Activated CD4-positive, alpha-beta T cell treated with anti-CD3 and anti-CD28 coated beads, Interleukin-2, Interleukin-4, amounts not matched to agents 100 ng/mL and 50 ng/mL, durations not matched to agents 16 hours and 8 hours (primary cell): ENCODE measurements at regions not wholly inside any gene's neighbourhood (a gene's known extent, or its start where the extent isn't known, plus 50 kb on each side); places are given as distances from the start of the nearest gene placed in this dataset.
"Not testable (repeated sequence)": the region's sequence is repeated elsewhere in the genome, so short reads cannot be mapped to it uniquely, and the experiment has no call there.

Source experiments
- DNase-seq: peaks from one replicate; pipeline ENCODE4 v3.0.0-alpha.2; 2020; ENCODE audit warnings: low spot score

DNA sequence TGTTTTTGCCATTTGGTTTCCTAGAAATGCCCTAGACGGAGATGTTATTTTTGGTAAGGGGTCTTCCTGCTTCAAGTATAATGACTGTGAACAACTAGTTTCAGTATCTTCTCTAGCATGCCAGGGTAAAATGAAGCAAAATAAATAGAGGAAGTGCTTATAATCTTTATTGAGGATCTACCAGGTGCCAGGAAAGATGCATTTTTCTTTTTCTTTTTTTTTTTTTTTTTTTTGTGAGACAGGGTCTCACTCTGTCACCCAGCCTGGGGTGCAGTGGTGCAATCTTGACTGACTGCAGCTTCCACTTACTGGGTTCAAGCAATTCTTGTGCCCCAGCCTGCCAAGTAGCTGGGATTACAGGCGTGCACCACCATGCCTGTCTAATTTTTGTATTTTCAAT lies 146.6 kb upstream of the GRK3 start:
- DNase-seq: not testable (repeated sequence)

DNA sequence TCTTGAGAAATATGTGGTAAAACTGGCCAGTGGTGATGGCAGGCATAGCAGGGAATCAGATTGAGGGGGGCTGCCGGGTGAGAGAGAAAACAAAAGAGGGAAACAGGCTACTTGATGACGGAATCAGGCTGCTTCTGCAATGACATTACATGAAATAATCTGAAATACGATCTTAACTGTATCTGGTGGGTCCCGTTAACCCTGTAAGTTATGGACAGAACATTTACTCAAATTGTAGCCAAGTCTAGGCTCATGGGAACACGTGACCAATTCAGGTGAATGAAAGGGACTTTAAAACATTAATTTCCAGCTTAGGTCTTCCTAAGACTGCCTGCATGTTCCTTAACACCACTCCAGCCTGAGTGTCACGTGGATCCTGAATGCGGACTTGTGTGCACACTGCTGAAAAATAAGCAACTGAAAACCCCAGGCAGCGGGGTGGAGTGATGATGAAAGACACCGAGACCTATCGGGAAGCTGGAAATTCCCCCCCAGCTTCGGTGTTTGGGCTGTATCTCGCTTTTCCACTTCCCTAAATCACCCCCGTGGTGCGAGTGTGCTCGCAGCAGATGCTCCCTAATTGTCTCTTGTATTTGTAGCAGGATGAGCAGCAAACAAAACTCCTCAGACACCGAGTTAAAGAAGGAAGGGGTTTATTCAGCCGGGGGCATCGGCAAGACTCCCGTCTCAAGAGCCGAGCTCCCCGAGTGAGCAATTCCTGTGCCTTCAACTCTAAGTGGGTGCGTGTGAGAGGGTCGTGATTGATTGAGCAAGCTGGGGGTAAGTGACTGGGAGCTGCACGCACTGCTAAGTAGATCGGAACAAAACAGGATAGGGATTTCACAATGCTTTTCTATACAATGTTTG lies 145.0 kb upstream of the GRK3 start:
- DNase-seq: no peak

DNA sequence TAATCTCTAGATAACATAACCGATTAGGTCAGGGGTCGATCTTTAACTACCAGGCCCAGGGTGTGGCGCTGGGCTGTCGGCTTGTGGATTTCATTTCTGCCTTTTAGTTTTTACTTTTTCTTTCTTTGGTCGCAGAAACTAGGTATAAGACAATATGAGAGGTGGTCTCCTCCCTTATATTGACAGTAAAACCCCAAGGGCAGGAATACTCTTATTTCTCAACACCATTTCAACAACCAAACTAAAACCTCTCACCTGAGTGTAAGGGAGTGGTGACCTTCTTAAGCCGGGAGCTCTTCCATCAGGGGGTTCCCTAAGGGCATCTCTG lies 144.4 kb upstream of the GRK3 start:
- not testable (repeated sequence) for DNase-seq

DNA sequence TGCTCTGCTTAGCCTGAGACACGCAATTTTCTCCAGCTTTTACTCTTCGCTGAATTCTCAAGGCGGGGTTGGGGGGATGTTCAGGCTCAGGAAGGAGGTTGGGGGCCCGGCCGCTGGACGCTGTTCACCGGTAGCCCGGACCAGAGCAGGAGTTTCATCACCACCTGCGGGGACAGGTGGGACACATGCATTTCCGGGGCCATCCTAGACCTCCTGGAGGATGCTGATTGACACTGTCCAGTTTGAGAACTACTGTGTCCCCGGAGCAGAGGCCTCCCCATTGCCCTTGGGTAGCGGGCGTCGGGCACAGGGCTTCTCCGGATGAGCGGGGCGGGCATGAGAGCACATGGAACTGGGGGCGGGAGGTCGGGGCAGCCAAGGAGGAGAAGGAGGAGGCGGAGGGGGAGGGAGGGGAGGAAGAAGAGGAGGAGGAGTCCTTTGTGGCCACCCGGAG lies 144.0 kb upstream of the GRK3 start:
- no peak for DNase-seq

DNA sequence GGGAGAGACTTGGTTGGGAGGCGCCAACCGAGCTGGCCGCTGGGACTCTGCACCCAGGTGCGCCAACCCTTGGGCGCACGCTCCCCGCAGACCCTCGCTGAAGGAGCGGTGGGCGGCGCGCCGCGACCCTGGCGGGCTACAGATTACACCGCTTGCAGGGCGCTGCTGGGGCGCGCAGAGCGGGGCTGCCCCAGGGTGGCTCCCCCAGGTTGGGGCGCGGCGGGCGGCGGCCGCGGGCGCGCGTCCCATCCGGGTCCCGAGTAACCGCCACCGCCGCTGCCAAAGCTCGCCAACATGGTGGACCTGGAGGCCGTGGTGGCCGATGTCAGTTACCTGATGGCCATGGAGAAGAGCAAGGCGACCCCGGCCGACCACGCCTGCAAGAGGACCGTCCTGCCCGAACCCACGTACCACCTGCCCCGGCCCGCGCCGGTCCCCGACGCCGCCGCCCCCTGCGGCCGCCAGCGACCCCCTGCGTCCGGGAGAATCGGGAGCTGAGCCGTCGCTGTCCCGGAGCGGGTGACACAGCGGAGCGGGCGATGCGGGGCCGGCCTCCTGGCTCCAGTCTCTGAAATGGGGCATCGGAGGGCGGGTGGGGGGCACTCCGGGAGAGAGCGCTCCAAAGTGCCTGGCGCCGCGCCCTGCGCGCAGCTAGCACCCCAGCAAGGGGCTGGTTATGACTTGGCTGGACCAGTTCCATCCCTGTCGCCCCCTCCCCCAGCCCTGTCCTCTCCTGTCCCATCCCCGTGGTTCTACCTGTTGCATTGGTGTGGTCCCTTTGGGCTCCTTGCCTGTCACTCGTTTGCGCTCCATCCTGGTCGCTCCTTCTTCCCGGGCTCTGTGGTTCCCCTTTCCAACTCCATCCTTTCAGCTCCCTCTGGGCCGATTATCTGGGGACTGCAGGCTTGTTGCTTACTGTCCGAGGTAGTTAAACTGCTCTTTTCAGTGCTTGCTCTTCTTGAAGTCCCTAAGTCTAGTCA lies 143.3 kb upstream of the GRK3 start:
- no peak for DNase-seq

DNA sequence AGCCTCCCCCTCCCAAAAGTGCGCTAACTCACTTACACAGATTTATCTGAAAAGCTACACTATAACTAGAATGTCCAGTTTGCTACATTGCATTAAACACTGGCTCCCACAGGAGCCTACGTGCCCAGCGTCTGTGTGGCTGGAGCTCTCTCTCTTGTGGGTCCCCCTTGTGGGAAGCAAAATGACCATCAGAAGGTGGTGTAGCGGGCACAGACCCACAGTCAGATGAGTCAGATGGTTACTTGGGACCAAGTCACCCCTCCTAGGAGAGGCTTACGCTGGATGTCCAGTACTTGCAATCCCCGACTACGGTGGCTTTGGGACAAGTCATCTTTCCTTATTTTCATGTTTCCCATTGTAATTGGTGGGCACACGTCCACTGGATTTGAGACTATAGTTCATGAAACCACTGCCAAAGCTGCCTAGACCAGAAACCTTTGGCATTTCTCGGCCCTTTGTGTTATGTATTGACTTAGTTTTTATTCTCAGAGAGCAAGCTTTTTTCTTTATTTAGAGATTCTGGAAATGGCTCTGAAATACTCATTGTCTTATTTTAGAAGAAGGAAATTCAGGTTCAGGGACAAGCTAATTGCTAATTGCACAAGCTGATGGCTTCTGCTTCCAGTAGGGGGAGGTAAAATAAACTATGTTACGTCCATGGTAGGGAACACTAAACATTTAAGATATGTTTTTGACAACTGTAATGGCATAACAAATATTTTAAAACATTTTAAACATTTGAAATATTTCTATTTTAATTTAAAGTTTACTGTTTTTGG lies 137.8 kb upstream of the GRK3 start:
- not testable (repeated sequence) for DNase-seq

DNA sequence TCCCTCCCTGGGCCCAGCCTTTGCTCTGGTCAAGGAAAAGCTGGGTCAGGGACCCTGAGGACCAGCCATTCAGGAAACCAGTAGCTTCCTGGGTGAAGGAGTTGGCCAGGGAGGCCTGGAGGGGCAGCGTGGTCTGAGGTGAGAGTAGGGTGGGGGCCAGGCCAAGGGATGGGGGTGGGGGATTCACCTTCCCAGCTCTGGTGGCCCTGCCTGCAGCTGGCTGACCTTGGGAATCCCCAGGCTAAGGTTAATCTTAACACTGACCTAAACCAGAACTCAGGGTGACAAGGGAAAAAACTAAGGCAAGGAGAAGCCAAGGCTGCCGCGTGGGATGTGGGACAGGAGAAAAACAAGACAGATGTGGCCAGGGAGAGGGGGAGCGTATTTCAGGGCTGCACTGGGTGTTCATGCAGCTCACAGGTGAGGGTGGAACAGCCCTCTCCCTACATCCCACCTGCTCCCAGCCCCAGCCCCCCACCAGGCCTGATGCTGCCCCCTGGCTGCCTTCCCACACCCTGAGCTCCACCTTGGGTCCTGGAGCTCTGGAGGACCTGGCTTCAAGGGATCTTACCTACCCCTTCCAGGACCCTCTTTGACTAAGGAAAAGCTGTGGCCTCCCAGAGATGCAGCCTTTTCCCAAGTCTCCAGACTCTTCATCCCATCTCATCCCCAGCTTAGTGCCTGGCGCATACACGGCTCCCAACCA lies 132.7 kb upstream of the GRK3 start:
- DNase-seq: not testable (repeated sequence)

DNA sequence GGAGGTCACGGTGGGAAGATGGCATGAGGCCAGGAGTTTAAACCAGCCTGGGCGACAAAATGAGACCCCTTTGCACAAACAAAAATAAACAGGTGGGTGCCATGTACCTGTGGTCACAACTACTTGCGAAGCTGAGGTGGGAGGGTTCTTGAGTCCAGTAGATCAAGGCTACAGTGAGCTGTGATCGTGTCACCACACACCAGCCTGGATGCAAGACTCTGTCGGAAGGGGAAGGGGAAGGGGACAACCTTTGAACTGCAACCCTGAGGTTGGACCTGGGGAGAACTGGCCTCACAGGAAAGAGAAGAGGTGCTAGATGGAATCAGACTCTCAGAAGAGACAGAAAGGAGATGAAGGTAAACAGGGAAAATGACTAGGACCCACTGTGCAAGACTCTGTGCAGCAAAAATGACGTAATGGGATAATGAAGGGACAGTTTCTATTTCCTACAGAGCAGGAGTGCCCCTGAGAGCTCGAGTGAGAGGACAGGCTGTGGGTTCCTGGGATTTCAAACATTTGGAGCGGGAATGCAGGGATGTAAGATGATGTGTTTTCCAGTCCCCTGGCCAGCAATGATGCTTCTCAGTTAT lies 131.0 kb upstream of the GRK3 start:
- DNase-seq: not testable (repeated sequence)

DNA sequence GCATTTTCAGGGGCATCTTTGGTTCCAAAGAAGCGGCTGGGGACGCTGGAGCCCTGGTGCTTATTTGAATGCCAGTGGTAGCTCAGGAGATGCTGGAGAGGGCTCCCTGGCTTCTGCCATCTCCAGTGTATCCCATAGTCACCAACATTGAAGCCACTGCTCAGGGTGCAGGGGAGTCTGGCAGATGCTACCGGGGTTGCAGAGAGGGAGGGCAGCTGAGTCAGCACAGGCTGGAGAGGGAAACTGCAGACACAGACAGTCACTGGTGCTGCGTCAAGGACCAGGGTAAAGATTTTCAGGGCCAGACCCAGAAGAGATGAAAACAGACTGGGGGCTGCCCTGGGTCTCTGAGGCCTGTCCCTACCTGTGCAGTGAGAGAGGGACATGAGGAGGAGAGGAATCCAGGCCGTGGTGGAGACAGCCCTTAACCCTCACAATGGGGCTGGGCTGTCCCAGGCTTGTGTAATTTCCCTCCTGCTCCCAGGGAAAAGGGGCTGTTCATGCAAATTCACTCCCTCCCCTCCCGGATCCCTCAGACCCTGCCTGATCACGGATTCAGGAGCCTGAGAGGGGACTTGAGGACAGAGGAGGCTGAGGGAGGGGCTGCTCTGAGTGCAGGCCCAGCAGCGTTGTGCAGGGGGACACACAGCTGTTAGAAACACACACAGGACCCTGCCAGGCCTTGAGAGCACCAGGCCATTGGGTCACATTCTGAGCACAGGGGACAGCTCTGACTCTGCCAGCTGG lies 126.9 kb upstream of the GRK3 start:
- no peak for DNase-seq

DNA sequence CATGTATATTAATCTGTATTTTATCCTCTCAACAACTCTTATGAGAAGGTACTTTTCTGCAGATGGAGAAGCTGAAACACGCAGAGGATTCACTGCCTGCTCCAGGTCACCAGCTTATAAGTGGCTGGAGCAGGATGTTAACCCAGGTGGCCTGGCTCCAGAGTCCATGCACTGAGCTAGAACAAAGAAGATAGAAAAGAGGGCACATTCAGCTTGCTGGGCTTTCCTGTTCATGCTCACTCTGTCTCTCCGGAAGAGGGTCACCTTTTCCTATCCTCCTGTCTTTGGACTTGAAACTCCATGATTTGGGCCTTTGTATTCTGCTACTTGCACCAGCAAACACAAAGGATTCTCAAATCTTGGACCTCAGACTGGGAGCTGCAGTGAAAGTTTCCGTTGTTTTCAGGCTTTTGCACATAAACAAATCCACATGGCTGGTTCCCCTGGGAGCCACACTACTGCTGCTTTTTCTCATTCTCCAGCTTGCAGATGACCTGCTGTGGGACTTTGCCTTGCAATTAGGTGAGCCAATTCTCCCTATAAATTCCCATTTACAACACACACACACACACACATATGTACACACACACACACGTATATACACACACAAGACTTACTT lies 117.3 kb upstream of the GRK3 start:
- DNase-seq: no peak

DNA sequence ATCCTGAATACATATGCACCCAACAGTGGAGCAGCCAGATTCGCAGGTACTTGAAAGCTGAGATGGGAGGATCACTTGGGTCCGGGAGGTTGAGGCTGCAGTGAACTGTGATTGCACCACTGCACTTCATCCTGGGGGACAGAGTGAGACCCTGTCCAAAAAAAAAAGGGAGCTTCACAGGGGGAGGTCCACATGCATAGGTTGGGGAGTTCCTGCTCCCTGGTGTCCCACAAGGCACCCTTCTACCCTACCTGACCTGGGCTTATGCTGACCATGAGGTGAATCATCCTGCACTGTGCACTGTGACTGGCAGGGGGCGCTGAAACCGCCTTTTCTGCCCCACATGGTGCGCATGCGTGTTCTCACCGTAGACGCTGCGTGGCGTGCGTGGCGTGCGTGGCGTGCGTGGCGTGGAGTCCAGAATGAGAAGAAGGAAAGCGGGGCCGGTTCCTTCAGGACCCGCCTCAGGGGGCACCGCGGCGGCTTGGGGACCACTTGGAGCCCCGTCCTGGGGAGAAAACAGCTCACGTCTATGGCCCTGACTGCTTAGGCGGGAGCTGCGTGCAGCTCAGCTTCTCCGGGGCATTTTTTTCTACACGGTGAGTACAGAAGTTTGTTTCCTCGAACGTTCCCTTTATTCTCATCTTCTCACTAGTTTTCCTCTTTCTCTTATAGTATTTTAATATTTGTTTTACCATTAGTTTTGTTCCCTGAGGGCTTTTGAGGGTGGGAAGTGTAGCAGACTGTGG lies 116.6 kb upstream of the GRK3 start:
- DNase-seq: peak; percentile 92

DNA sequence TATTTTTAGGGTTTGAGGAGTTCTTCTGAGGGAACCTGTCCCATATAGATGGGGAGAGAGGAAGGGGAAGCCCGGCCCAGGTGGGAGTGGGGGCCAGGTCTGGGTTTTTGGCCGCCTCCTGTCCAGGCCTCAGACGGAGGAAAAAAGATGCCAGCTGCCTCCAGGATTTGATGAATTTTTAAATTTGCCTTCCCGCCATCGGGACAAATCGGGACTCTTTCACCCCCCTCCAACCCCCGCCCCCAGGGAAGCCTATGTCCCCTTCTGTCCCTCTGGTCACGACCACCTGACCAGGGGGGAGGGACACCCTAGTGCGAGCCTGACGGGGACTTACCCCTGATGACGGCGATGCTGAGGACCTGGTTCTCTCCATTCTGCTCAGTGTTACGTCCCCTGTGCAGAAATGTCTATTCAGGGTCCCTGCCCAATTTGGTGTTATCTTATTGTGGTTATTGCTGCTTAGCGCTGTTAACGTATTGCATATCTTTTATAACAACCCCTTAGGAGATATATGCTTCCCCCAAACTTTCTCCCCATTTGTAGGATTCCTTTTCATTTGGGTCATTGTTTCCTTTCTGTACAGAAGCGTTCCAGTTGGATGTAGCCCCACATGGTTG lies 115.9 kb upstream of the GRK3 start:
- no peak for DNase-seq

DNA sequence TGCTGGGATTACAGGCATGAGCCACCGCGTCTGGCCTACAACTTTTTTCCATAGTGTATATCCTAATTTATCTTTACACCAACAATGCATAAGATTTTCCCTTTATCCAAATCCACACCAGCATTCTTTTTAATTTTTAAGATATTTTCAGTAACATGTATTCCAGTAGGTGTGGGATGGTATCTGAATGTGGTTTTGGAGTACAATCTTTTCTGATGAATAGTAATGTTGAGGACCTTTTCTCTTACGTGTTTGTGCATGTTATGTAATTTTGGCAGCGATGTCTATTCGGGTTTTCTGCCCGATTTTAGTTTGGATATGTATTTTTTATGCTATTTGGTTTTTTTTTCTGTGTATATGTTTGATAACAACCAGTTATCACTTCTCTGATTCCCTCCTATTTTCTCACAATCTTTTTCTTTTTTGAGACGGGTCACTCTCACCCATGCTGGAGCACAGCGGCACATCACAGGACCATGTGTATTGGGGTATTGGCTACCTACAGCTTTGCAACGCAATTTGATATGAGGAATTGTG lies 114.6 kb upstream of the GRK3 start:
- no peak for DNase-seq

DNA sequence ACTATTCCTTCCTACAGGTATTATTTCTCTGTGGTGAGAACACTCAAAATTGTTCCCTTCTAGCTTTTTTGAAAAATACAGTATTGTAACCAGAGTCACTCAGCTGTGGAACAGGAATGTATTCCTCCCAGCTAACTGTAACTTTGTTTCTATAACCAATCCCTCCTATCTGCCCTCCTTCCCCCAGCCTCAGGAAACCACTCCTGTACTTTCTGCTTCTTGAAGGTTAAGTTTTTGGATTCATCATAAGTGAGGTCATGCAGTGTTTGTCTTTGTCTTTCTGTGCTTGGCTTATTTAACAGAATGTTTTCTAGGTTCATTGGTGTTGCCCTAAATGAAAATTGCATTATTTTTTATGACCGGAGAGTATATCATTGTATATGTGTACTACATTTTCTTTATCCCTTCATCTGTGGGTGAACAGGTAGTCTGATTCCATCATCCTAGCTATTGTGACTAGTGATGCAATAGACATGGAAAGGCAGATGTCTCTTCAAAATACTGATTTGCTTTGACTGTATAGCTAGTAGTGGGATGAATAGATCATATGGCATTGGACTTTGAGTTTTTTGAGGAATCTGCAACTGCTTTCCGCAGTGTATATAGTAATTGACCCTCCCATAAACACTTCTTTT lies 112.9 kb upstream of the GRK3 start:
- no peak for DNase-seq

DNA sequence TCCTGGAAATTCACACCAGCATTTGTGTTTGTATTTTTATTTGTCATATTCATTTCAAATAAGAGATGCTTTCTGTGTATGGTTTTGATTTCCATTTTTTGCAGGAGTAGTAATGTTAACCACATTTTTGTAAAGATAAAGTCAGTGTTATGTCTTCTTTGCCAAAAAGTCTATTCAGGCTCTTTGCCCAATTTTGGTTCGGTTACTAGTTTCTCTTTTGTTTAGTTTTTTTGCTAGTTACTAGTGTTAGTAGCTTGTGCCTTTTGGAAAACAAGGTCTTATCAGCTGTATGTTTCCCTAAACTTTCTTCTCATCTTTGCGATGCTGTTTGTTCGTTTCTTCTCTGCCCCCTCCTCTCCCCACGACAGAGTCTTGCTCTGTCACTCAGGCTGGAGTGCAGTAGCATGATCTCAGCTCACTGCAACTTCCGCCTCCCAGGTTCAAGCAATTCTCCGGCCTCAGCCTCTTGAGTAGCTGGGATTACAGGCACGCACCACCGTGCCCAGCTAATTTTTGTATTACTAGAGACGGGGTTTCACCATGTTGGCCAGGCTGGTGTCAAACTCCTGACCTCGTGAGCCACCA lies 112.3 kb upstream of the GRK3 start:
- no peak for DNase-seq

DNA sequence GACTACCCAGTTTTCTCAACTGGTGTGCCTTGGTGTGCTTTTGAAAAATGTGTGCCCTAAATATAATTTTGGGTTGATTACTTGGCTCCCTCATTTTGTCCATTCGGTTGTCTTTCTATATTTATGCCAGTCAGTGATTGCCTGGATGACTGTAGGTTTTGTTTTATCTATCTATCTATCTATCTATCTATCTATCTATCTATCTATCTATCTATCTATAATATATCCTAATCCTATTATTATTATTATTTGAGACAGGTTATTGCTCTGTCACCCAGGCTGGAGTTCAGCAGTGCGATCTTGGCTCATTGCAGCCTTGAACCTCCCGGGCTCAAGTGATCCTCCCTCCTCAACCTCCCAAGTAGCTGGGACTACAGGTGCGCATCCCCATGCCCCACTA lies 111.4 kb upstream of the GRK3 start:
- DNase-seq: no peak

DNA sequence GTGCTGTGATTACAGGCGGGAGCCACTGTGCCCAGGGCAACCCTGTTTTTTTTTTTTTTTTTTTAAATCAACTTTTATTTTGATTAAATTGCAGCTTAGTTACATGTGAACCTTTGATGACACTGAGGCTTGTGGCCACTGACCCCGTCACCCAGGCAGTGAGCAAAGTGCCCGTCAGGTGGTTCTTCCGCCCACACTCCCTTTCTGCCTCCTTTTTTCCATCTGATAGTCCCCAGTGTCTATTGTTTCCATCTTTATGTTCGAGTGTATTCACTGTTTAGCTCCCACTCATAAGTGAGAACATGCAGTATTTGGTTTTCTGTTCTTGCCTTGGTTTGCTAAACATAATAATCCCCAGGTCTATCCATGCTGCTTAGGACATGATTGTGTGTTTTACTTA lies 110.9 kb upstream of the GRK3 start:
- DNase-seq: no peak
